Colonic mucosa (tissue), 4 donors: ENCODE measurements at regions not wholly inside any gene's neighbourhood (a gene's known extent, or its start where the extent isn't known, plus 50 kb on each side); places are given as distances from the start of the nearest gene placed in this dataset.
A peak's percentile ranks its signal among the peaks of the same experiment; 100 is the strongest.

Experiments used
- DNase-seq: peaks from one replicate; pipeline ENCODE4 v3.0.0-alpha.2; 2020
- H3K27ac ChIP-seq: fragments of 200-600 bp; one replicate; pipeline ENCODE4 v1.8.0; 2021
- H3K27me3 ChIP-seq: fragments of 200-600 bp; one replicate; pipeline ENCODE4 v1.8.0; 2021
- H3K36me3 ChIP-seq: fragments of 200-600 bp; one replicate; pipeline ENCODE4 v1.8.0; 2021
- H3K4me1 ChIP-seq: fragments of 200-600 bp; one replicate; pipeline ENCODE4 v1.8.0; 2021; ENCODE audit warnings: mild to moderate bottlenecking
- H3K4me3 ChIP-seq: fragments of 200-600 bp; one replicate; pipeline ENCODE4 v1.8.0; 2021
- H3K9ac ChIP-seq, 2 donors: one replicate each; pipeline ENCODE4 v1.7.0; 2013; ENCODE audit warnings: control low read depth in 2 of 2, low read depth in 2 of 2, low read length in 2 of 2
- H3K9me3 ChIP-seq: fragments of 200-600 bp; one replicate; pipeline ENCODE4 v1.8.0; 2021
- CTCF ChIP-seq: fragments of 200-600 bp; IDR thresholded peaks from one replicate; pipeline ENCODE4 v1.8.0; 2022; ENCODE audit warnings: antibody characterized with exemption, mild to moderate bottlenecking
- intact Hi-C: fragments of 100-400 bp; cut with DNase I; formaldehyde crosslinking; loops from one replicate; pipeline ENCODE4 v1.14.1; 2022
- donor health status: healthy.
- donor health status: DM: no; HTN: no; CAD: no.
- donor health status: DM: no; HTN: no; CAD: no.

GRCh38 chr2:121898483-121898882 lies 143.0 kb downstream of the TSN start:
- intact Hi-C loops: no loop called here
- TF ChIP-seq CTCF: no peak
- no peak overlapping the region for H3K4me3 ChIP-seq
- H3K27ac ChIP-seq: no peak overlapping the region
- DNase-seq: no peak
- no peaks in the 10 kb centered on the region for H3K27me3 ChIP-seq
- H3K4me1 ChIP-seq: no peaks in the 10 kb centered on the region
- no peaks in the 10 kb centered on the region for H3K9me3 ChIP-seq
- H3K36me3 ChIP-seq: no peaks in the 10 kb centered on the region
- H3K9ac ChIP-seq: no peak overlapping the region

GRCh38 chr2:121900391-121900790 lies 144.9 kb downstream of the TSN start:
- intact Hi-C loops: no loop called here
- DNase-seq: no peak
- H3K9me3 ChIP-seq: no peaks in the 10 kb centered on the region
- no peaks in the 10 kb centered on the region for H3K27me3 ChIP-seq
- H3K27ac ChIP-seq: no peak overlapping the region
- no peak for TF ChIP-seq CTCF
- H3K4me1 ChIP-seq: no peaks in the 10 kb centered on the region
- H3K4me3 ChIP-seq: no peak overlapping the region
- H3K36me3 ChIP-seq: no peaks in the 10 kb centered on the region
- H3K9ac ChIP-seq: no peak overlapping the region

GRCh38 chr2:121902171-121902591 lies 146.7 kb downstream of the TSN start:
- no peak for DNase-seq
- no peaks in the 10 kb centered on the region for H3K27me3 ChIP-seq
- no peak for TF ChIP-seq CTCF
- no peaks in the 10 kb centered on the region for H3K4me1 ChIP-seq
- H3K4me3 ChIP-seq: no peak overlapping the region
- H3K9ac ChIP-seq: no peak overlapping the region
- no peak overlapping the region for H3K27ac ChIP-seq
- H3K36me3 ChIP-seq: no peaks in the 10 kb centered on the region
- H3K9me3 ChIP-seq: no peaks in the 10 kb centered on the region
- intact Hi-C loops: no loop called here

GRCh38 chr2:121902616-121903015 lies 147.2 kb downstream of the TSN start:
- DNase-seq: no peak
- TF ChIP-seq CTCF: no peak
- Histone ChIP-seq H3K27ac (no peak overlapping the region), H3K4me1 (no peaks in the 10 kb centered on the region), H3K27me3 (no peaks in the 10 kb centered on the region), H3K4me3 (no peak overlapping the region), H3K36me3 (no peaks in the 10 kb centered on the region), H3K9ac (no peak overlapping the region), H3K9me3 (no peaks in the 10 kb centered on the region)
- intact Hi-C loops: no loop called here

GRCh38 chr2:121903037-121903689 lies 147.7 kb downstream of the TSN start:
- no peaks in the 10 kb centered on the region for H3K27me3 ChIP-seq
- H3K4me3 ChIP-seq: no peak overlapping the region
- H3K4me1 ChIP-seq: no peaks in the 10 kb centered on the region
- intact Hi-C loops: no loop called here
- H3K36me3 ChIP-seq: no peaks in the 10 kb centered on the region
- no peaks in the 10 kb centered on the region for H3K9me3 ChIP-seq
- no peak overlapping the region for H3K27ac ChIP-seq
- no peak for TF ChIP-seq CTCF
- H3K9ac ChIP-seq: no peak overlapping the region
- peak; percentile 76 for DNase-seq
